Hepatocyte (in vitro differentiated cells): ENCODE measurements at regions not wholly inside any gene's neighbourhood (a gene's known extent, or its start where the extent isn't known, plus 50 kb on each side); places are given as distances from the start of the nearest gene placed in this dataset.

Source experiments
- DNase-seq: peaks from one replicate; pipeline ENCODE4 v3.0.0-alpha.2; 2016; ENCODE audit warnings: low spot score
- H2AFZ ChIP-seq: fragments of 200-600 bp; sonication (generic); 2 replicates; pipeline ENCODE4 v1.6.0; 2016; ENCODE audit warnings: antibody characterized with exemption, mild to moderate bottlenecking
- H3K27ac ChIP-seq: fragments of 200-600 bp; sonication (generic); 2 replicates; pipeline ENCODE4 v1.5.1; 2016; ENCODE audit warnings: mild to moderate bottlenecking
- H3K27me3 ChIP-seq: fragments of 200-600 bp; sonication (generic); 2 replicates; pipeline ENCODE4 v1.6.1; 2016
- H3K36me3 ChIP-seq: fragments of 200-600 bp; sonication (generic); replicated peaks from 2 replicates; pipeline ENCODE4 v1.5.1; 2016; ENCODE audit warnings: low read depth; ENCODE audit not compliant: insufficient read depth
- H3K4me1 ChIP-seq: fragments of 200-600 bp; sonication (generic); 2 replicates; pipeline ENCODE4 v1.5.1; 2016; ENCODE audit warnings: mild to moderate bottlenecking, moderate library complexity; ENCODE audit not compliant: insufficient read depth
- H3K4me2 ChIP-seq: fragments of 200-600 bp; sonication (generic); 2 replicates; pipeline ENCODE4 v1.6.0; 2016
- H3K4me3 ChIP-seq: fragments of 200-600 bp; sonication (generic); 2 replicates; pipeline ENCODE4 v1.5.1; 2016; ENCODE audit warnings: mild to moderate bottlenecking
- H3K79me2 ChIP-seq: fragments of 200-600 bp; sonication (generic); 2 replicates; pipeline ENCODE4 v1.6.0; 2017; ENCODE audit warnings: mild to moderate bottlenecking
- H3K9me2 ChIP-seq: fragments of 200-600 bp; sonication (generic); replicated peaks from 2 replicates; pipeline ENCODE4 v1.6.0; 2017; ENCODE audit warnings: mild to moderate bottlenecking; ENCODE audit not compliant: insufficient read depth
- H3K9me3 ChIP-seq: fragments of 200-600 bp; sonication (generic); 2 replicates; pipeline ENCODE4 v1.5.1; 2016; ENCODE audit warnings: low read depth, mild to moderate bottlenecking
- H4K20me1 ChIP-seq: fragments of 200-600 bp; sonication (generic); 2 replicates; pipeline ENCODE4 v1.6.0; 2016; ENCODE audit warnings: mild to moderate bottlenecking; ENCODE audit not compliant: insufficient read depth, poor library complexity, severe bottlenecking
- EZH2 ChIP-seq: fragments of 200-600 bp; sonication (generic); IDR thresholded peaks from 2 replicates; pipeline ENCODE4 v1.6.1; 2016; ENCODE audit warnings: antibody characterized with exemption, mild to moderate bottlenecking, borderline replicate concordance
- EZH2phosphoT487 ChIP-seq: fragments of 200-600 bp; sonication (generic); IDR thresholded peaks from one replicate; pipeline ENCODE4 v1.6.1; 2018; ENCODE audit warnings: antibody characterized with exemption, mild to moderate bottlenecking, low read depth, moderate library complexity; ENCODE audit not compliant: unreplicated experiment, severe bottlenecking
- WGBS: methylation state at CpG from one replicate; pipeline ENCODE4 v1.1.6; 2016; ENCODE audit warnings: low lambda C conversion rate; ENCODE audit errors: missing lambda C conversion rate; 5-methylcytosine and 5-hydroxymethylcytosine counted together
- TF ChIP-seq, protein P1 (sequence below): fragments of 200-600 bp; sonication (generic); IDR thresholded peaks from 2 replicates; pipeline ENCODE4 v1.5.1; 2016; ENCODE audit warnings: antibody characterized with exemption, mild to moderate bottlenecking; ENCODE audit not compliant: poor library complexity

DNA sequence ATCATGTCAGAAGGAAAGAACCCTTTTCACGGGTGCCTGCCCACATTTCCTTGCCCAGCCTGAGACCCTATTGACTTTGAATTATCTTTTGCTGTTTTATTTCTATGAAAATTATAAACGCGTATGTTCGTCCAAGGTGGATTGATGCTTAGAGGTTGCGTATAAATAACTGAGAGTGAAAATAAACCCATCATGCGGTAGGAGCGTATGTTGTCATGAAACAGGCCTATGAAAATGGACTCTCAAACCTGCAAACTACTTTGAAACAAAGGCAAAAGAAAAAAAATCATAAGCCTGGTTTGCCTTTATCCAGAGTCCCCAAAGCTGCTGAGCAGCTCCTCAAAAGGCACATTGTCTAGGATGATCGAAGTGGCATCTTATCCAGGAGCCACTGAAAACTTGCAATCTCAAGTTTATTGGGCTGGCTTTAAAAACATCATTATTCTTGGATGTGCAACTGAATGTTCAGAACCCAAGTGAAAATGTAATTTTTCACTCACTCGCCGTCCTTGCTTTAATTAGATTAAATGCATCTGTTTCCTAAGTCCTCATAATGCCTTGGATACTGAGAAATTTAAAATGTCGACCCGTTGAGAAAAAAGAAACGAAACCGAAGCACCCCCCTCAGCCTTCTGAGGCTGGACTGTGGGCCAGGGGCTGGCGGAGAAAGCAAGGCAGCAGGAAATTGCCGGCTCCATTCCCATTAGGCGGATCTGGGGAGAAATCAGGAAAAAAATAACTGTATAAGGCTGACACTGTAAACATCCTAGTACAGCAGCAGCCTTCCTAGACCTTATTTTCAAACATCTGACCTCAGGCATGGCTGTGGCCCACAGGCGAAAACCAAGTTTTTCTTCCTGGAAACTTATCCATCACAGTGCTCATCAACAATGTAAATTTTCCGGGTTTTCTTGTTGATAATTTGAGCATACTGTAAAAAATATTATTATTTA lies 82.9 kb upstream of the PPARA start:
- no peak for DNase-seq
- Histone ChIP-seq H4K20me1 (no peaks in the 10 kb centered on the region), H3K4me3 (no peak overlapping the region), H3K27ac (no peak overlapping the region), H3K9me3 (no peaks in the 10 kb centered on the region), H3K9me2 (no peaks in the 10 kb centered on the region), H3K36me3 (no peaks in the 10 kb centered on the region), H3K27me3 (peaks cover 80% of the 10 kb centered on the region), H3K4me1 (peaks cover 3% of the 10 kb centered on the region), H2AFZ (no peak overlapping the region), H3K79me2 (peaks cover 3% of the 10 kb centered on the region), H3K4me2 (no peak overlapping the region)
- 92% methylated on average over 19 of the region's 19 CpGs for WGBS
- no peak for TF ChIP-seq EZH2phosphoT487
- TF ChIP-seq, protein P1, sequence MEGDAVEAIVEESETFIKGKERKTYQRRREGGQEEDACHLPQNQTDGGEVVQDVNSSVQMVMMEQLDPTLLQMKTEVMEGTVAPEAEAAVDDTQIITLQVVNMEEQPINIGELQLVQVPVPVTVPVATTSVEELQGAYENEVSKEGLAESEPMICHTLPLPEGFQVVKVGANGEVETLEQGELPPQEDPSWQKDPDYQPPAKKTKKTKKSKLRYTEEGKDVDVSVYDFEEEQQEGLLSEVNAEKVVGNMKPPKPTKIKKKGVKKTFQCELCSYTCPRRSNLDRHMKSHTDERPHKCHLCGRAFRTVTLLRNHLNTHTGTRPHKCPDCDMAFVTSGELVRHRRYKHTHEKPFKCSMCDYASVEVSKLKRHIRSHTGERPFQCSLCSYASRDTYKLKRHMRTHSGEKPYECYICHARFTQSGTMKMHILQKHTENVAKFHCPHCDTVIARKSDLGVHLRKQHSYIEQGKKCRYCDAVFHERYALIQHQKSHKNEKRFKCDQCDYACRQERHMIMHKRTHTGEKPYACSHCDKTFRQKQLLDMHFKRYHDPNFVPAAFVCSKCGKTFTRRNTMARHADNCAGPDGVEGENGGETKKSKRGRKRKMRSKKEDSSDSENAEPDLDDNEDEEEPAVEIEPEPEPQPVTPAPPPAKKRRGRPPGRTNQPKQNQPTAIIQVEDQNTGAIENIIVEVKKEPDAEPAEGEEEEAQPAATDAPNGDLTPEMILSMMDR: no peak
- TF ChIP-seq EZH2: no peak

DNA sequence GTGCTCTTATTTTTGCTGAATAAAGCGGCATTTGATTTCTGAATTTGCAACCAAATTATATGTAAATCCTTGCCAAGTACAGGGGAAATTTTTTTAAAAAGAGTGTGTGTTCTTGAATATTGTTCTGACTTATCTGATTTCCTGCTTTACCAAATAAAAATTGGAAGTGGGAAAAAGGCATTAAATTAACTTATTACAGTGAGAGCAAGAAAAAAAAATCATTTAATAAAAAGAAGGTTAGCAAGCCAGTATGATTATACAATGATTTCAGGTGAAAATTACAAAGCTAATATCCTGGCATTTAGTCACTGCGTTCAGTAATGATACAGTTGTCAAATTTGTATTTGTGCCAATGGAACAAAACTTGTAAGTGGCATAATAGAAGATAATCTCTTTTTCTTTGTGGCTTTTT lies 82.1 kb upstream of the PPARA start:
- H3K36me3 ChIP-seq: no peaks in the 10 kb centered on the region
- H3K79me2 ChIP-seq: peaks cover 9% of the 10 kb centered on the region
- H3K4me1 ChIP-seq: peaks cover 7% of the 10 kb centered on the region
- no peak overlapping the region for H3K4me2 ChIP-seq
- DNase-seq: no peak
- no peak overlapping the region for H3K4me3 ChIP-seq
- TF ChIP-seq EZH2: no peak
- no peak for TF ChIP-seq EZH2phosphoT487
- TF ChIP-seq, protein P1: no peak
- no peaks in the 10 kb centered on the region for H3K9me3 ChIP-seq
- WGBS: 94% methylated on average over 2 of the region's 2 CpGs
- no peak overlapping the region for H3K27ac ChIP-seq
- H2AFZ ChIP-seq: no peak overlapping the region
- no peaks in the 10 kb centered on the region for H3K9me2 ChIP-seq
- H3K27me3 ChIP-seq: peaks cover 75% of the 10 kb centered on the region
- H4K20me1 ChIP-seq: peaks cover 2% of the 10 kb centered on the region

DNA sequence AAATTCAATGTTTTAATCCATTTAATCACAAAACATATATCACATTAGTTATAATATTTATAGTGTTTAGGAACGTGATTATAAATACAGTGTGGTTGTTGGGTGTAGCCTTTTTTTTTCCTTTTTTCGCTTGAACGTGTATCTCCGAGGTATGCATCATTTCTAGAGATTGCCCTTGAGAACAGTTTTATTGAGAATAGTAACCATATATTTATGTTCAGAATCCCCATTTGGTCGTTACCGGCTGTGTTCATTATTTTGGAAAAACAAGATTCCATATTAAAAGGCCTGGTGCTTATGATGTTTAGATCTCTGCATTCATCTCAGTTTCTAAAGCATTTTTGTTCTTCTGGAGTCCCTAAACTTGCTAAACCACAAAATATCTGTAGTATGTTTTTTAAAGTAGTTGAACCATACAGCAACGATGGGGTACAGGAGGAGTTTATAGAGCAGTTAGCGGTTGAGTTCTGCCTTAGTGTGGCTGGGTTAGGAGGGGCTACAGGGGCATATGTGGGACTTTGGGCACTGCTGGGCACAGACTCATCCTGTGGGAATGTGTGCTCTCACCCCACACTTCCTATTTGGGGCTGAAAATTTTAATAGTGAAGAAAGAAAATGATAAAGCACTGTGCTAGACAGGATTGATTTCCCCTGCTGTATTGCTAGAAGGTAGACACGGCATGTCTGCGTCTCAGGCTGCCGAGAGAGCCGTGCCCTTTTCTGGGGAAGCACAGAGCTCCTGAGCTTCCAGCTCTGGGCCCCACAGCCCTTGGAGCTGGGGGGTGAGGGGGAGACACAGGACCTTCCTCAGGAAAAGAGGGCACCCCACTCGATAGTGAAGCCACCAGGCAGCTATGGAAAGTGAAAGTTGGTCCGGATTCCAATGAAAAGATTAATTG lies 81.5 kb upstream of the PPARA start:
- H3K79me2 ChIP-seq: peaks cover 15% of the 10 kb centered on the region
- 79% methylated on average over 14 of the region's 14 CpGs for WGBS
- peaks cover 14% of the 10 kb centered on the region for H3K4me1 ChIP-seq

More for the DNA sequence above, 81.5 kb upstream of the PPARA start:
- peaks cover 73% of the 10 kb centered on the region for H3K27me3 ChIP-seq
- H3K9me2 ChIP-seq: no peaks in the 10 kb centered on the region
- H3K9me3 ChIP-seq: no peaks in the 10 kb centered on the region
- no peak overlapping the region for H2AFZ ChIP-seq
- H3K27ac ChIP-seq: peak overlapping the region; percentile 84
- DNase-seq: no peak
- H4K20me1 ChIP-seq: peaks cover 8% of the 10 kb centered on the region
- no peaks in the 10 kb centered on the region for H3K36me3 ChIP-seq
- peak overlapping the region; percentile 99 for H3K4me2 ChIP-seq
- TF ChIP-seq EZH2 (no peak), EZH2phosphoT487 (no peak)
- TF ChIP-seq, protein P1: no peak
- H3K4me3 ChIP-seq: no peak overlapping the region
